NCI-H2196 (cell line): ENCODE measurements at regions not wholly inside any gene's neighbourhood (a gene's known extent, or its start where the extent isn't known, plus 50 kb on each side); places are given as distances from the start of the nearest gene placed in this dataset.
"Not testable (repeated sequence)": the region's sequence is repeated elsewhere in the genome, so short reads cannot be mapped to it uniquely, and the experiment has no call there.

Experiments used
- DNase-seq: peaks from one replicate; lab custom pipeline; 2025; ENCODE audit not compliant: unreplicated experiment; lab: John Stamatoyannopoulos, UW

DNA sequence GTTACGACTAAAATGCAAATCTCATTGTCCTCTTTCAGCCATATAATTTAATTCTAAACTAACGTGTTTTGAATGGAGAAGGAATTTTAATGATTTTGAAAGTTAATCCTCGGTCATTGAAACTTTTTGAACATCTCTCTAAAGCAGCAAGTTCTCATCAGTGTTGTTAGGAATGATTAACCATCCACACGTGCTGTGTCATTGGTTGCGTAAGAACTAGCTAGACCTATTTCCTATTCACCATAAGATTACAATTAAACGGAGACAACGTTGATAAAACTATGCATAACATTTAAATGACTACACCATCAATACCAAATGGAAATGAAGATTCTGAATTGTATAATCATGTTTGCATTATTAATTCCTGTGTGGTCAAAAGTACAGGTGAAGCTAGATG is 155.6 kb upstream of the IRS2 start:
- no peak for DNase-seq

DNA sequence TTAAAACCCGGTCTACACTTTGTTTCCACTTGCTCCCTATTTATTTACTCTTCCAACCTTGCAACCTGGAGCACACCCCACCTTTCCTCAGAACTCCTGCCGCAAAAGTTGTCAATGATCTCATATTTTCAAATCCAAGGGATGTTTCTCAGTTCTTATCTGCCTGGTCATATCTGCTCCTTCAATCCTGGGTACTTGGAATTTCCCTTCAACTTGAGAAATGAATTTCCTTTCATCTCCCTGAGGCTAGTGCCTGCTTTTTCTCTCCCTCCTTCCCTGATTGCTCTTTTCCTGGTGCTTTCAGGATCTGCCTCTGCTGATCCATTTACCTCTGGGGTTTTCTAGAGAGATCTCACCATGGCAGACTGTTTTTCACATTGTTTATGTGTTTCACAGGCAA is 154.8 kb upstream of the IRS2 start:
- DNase-seq = no peak

DNA sequence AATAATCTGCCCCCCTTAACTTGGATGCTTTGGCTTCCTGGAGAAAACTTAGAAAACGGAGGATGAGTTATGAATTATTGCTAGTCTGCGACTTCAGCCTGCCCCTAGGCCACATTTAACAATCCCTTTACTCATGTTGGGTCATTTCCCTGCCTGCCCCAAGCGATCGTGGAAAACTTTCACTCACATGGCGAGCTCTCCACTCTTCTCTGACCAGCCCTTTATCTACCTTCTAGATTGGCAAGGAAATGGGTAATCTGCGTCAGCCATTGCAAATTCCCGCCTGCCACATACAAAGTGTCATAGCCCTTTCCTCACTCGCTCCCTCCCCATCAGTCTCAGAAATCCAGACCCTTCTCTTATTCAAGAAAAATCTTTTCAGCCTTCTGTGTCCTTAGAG is 154.3 kb upstream of the IRS2 start:
- DNase-seq = no peak

DNA sequence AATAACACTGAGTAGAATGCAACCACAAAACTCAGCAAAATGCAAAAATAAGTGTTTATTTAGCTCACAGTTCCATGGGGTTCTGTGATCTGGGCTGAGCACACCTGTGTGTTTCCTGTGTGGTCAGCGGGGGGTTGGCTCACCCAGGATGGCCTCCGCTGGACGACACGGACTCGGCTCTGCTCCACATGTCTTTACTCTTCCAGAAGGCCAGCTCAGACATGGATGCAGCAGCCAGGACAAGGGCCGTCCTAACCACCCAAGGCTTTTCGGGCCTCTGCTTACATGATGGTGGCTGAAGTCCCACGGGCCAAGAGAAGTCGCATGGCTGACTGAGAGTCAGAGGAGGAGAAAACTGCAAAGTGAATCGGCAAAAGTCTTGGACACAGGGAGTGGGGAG is 153.5 kb upstream of the IRS2 start:
- DNase-seq = no peak

DNA sequence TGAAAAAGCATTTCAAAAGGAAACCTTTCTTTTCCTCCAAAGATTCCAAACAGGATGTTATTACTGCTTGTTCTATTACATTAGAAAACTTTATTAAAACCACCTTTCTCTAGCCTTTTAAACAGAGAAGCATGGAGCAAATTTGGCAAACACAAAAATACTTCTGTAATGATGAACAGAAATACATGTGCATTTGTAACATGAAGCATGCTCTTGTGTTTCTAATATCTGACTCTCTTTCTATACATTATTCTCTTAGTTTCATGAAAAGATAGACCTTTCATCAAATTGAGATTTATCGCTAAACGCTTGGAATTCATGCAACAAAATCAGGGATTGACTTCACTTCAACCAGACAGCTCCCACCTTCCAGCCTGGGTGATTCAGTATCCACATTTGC is 152.8 kb upstream of the IRS2 start:
- no peak for DNase-seq

DNA sequence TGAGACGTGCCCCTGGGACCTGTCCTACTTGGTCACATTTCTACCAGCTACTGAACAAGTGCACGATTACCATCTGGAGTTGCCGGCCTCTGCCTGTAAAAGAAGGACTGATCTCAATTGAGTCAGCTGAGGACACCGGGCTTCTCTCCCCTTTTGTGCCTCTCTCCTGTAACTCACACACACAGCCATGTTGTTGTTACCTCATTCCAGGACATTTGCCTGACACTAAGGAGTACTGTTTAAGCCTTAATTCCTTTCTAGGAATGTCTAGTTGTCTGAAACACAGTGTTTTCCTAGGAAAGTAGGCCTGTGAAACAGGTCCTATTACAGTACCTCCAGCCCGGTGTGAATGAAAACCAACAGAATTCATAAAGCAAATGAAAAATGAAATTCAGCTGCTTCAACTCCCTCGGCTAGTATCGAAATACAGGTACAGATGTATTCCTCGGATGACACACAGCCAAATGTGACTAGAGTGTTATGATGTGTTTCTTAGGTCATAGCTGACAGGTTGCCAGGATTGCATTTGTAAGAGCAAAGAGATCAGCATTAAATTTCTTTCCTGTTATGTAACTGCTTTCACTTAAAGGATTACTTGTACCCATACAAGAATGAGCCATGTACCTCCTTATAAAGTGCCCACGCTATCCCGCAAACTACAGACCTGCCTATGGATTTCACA is 152.0 kb upstream of the IRS2 start:
- DNase-seq = peak; percentile 7

DNA sequence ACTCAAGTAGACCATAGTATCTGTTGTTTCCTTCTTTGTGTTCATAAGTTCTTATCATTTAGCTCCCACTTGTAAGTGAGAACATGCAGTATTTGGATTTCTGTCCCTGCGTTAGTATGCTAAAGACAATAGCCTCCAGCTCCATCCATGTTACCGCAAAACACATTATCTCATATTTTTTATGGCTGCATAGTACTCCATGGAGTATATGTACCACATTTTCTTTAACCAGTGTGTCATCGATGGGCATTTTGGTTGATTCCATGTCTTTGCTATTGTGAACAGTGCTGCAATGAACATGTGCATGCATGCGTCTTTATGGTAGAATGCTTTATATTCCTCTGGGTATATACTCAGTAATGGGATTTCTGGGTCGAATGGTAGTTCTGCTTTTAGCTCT is 148.1 kb upstream of the IRS2 start:
- not testable (repeated sequence) for DNase-seq

DNA sequence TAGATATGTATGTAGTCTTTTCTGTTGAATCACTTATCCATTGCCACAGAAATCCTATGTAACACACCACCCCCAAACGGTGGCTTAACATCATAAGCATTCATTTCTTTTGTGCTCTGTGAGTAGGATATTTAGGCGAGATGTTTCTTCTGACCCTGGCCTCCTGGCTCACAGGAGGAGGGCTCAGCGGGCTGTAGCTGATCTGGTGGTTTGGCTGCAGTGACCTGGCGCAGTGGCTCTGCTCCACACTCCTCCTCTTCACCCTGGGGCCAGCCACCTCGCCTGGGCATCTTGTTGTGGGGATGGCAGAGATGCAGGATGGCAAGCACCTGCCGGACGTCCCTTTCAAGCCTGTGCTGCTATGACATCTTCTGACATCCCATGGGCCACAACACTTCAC is 147.1 kb upstream of the IRS2 start:
- no peak for DNase-seq

DNA sequence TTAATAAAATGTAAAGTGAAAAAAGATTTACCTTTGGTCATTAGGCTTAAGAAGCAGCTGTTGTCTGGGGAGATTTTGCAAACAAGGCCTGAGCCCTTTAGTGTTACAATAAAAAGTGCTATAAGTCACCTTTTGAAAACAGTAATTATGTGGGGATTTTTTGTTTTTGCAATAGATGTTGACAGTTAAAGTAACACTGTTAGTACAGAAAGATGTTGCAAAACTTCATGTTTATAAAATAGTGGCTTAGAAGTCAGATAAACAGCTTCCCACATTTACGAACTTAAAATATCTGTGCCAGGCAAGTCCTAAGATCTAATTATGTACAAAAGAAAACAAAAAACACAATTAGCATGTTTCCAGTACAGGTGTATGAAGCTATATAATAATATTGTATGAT is 138.0 kb upstream of the IRS2 start:
- DNase-seq = no peak

DNA sequence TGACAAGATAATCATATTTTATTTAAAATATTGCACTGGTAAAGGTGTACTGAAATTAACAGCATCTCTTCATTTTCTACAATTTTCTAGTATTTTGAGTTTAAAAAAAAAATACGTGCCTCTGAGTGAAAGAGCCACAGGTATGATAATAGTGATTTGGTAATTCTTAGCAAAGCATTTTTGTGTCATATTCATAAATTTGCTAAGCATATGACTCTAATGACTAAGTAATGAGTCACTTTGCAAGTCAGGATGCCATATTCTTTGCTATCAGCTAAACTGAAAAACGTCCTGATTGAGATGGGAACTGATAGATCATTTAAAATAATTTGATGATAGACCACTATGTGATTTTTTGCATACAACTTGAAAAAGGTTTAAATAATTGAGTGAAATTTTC is 136.1 kb upstream of the IRS2 start:
- no peak for DNase-seq

DNA sequence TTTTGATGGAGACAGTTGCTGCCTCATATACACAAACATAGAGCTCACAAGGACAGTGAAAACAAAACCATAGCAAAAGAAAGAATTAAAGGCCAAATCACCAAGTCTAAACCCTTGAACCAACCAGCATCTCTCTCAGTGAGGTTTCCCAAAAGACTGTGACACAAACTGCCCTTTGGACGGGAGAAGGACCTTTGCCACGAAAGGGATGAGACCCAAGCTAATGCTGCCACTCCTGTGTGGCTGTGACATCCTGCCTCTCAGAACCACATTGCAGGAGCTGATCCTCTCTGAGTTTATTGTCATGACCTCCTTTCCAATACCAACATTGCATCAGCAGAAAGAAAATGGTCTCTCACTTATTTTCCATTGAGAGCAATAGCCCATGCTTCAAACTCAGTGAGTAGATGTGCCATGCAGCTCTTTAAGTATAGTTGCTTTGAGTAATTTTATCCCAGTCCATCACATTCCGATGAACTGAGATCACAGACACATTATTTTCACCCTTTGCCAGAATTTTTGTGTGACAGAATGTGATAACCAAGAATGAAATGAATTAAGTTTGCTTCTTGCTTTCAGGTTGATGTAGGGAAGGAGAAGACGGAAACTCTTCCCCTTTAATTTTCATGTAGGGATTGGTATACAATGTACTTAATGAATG is 133.5 kb upstream of the IRS2 start:
- no peak for DNase-seq

DNA sequence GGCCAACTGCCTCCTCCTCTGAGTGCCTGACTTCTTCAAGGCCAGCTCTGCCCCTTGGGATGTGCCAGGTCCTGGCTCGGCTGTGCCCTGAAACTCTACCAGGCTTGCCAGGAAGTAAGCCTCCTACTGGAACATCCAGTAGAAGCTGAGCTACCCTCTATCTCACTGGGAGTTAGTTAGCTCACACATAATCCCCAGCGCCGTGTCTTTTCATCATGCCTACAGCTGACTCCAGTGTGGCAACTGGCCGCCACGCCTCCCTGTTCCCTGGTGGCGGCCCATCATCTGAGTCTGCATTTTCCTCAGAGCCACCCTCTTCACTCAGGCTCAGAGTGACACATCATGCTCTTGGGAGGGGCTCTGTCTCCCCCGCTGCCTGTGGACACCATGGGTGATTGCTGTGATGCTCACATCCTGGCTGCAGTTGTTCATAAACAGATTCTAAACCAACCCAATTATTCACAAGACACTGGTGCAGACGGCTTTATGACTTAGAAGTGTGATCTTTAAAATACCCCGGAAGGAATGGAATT is 131.9 kb upstream of the IRS2 start:
- no peak for DNase-seq

DNA sequence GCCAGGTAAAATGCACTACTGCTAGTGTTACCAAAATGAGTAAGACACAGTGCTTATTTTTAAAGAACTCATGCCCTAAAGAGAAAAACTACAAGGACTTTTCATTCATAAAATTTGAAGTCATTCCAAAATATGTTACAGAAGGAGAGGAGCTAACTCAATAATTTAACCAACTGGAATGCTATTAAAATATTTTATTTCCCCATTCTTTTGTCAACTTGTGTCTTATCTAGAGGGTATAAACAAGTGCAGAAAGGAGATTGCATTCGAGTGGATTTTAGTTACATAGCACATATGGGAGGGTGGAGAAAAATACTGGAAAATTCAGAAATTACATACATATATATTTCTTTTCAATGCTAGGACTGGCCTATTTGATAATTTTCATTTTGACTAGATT is 131.0 kb upstream of the IRS2 start:
- no peak for DNase-seq

DNA sequence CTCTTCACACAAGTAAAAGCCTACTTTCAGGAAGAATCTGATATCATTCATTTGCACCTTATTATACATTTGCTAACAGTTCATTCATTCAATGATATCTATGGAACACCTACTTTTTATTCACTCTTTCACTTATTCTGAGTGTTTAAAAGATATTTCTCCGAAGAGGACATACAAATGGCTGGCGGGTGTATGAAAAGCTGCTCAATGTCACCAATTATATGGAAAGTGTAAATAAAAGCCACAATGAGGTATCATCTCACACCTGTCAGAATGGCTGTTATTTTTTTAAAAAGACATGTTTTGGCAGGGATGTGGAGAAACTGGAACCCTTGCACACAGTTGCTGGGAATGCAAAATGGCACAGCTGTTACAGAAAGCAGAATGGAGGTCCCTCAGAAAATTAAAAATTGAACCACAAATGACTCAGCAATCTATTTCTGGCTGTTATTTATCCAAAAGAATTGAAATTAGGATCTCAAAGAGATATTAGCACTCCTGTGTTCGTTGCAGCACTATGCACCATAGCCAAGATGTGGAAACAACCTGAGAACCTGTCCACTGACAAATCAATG is 127.6 kb upstream of the IRS2 start:
- DNase-seq = no peak

DNA sequence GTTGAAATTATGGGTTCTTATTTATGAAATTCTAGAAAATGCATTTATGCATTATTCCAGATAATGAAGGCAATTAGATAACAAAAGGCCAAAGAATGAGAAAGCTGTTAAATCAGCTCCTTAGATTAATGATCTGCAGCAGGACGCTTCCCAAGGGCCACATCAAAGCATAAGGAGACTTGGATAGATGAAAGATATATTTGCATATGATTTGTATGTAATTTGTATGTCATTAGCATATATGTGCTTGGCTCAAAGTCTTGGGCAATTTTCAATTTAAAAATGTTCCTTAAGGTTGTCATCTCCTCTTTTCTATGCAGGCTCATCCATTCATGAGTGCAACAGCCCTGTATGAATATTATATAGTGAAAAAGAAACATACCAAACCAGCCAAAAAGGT is 126.8 kb upstream of the IRS2 start:
- no peak for DNase-seq

DNA sequence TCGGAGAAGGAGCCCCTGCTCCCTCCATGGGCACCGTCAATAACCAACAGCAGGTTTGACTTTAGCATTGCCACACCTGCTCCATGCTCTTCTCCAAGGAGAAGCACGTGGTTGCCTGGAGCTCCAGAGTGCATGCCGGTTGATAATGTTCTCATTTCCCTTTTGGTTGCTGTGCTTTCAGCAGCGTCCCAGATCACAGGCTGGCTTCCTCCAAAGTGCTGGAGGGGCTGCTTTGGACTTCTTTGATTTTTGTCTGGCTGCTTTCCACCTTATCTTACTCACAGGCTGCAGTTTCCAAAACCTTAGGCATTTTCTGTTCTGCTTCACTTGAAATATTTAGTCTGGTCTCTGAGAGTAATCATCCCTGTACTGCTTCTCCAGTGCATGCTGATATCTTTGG is 123.8 kb upstream of the IRS2 start:
- no peak for DNase-seq

DNA sequence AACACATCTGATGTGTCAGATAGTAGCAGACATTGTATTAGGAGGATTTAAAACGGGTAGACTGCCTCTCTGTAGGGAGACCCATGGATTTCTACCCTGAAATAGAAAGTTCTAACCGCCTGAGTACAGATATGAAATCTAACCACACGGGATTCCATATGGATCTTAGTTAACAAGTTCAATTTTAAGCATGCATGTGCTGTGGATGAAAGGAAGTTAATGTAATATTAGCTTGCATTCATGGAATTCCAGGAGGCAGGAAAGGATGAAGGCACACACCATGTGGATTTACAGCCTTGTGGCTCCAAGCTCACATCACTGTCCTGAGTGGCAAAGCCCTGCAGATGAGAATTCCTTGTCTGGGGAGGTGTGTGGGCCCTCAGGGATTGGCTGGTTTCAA is 120.6 kb upstream of the IRS2 start:
- DNase-seq = no peak

DNA sequence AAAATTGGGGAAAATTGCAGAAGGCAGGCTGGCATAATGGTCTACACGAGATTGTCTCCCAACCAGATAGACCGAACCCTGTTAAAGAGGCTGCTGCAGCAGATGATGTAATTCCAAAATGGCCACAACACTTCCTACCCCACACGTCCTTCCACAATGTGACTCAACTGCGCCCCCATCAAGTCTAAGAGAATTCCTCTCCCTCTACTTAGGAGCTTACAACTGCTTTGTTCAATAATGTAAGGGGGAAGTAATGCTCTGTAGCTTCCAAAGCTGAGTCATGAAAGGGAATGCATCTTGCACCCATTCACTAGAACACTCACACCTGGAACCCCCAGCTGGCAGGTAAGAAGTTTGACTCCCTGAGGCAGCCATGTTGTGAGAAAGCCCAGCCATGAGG is 117.8 kb upstream of the IRS2 start:
- no peak for DNase-seq

DNA sequence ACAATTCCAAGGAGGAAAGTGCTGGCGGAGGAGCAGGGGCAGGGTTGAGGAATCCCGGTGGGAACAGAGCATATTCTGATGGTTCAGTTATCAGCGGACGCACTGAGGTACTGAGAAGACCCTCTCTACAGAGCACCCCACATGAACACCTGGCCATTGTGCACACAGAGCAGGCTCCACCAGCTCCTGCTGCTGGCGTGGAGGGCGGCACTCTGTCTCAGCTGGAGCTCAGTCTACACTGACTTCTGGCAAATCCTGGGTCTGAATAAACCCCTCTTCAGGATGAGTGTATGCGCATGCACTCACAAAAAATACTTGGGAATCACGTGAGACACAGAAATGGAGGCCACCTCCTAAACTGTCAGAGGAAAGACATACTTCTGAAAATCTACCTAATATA is 114.4 kb upstream of the IRS2 start:
- no peak for DNase-seq

DNA sequence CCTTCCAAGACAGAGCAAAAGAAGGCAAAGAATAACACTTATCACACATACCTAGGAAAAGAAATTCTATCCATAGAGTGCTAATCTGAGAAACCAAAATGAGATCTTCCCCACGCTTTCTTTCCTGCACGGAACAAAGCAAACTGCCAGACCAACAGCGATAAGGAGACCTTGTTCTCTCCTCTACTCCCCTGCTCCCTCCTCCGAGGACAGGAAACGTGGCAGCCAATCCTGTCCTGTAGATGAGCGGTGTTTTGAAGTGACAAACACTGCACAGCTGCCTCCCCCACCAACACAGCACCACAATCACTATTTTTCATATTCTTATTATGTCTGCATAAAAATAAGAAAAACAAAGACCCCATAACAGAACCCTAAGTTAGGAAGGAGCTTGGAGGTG is 113.9 kb upstream of the IRS2 start:
- DNase-seq = no peak

DNA sequence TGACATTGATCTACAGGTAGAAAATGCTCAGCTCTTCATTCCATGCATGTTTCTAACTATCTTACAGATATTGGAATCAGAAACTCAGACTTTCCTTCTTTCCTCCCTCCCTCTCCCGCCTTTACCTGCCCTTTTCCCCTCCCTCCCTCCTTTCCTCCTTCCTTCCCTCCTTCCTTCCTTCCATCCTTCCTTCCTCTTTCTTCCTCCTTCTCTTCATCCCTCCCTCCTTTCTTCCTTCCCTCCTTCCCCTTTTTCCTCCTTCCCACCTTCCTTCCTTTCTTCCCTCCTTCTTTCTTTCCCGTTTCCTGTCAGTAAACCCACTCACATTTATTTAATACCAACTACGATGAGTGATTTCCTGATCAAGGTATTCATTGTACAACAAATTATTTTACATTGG is 113.4 kb upstream of the IRS2 start:
- DNase-seq = no peak

DNA sequence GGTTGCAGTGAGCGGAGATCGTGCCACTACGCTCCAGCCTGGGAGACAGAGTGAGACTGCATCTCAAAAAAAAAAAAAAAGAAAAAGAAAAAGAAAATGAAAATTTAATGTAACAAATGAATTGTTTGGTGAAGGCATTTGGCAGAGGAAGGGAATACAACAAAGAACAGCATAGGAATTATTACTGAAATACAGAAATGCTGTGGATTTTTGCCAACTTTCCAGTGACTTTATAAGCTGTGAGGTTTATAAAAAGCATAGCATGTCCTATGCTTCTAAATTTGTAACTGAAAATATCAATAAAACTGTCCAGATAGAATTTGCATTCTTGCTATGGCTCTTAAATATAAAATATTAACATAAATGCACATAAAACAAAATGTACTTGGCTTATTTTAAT is 112.9 kb upstream of the IRS2 start:
- DNase-seq = no peak
